Uterus (tissue), 3 donors: ENCODE measurements at regions not wholly inside any gene's neighbourhood (a gene's known extent, or its start where the extent isn't known, plus 50 kb on each side); places are given as distances from the start of the nearest gene placed in this dataset.

Source experiments
- DNase-seq, 2 donors: peaks; one replicate each; pipeline ENCODE4 v3.0.0-alpha.2; 2019 to 2020
- H3K27ac ChIP-seq, 2 donors: fragments of 200-600 bp; sonication (generic); 1 replicate in 1 of 2; 2 replicates in 1 of 2; pipeline ENCODE4 v1.5.1; 2016 to 2018
- H3K27me3 ChIP-seq, 2 donors: fragments of 200-600 bp; sonication (generic); one replicate each; pipeline ENCODE4 v1.5.1; 2018 to 2019; ENCODE audit warnings: control low read depth in 1 of 2
- H3K36me3 ChIP-seq, 2 donors: fragments of 200-600 bp; sonication (generic); one replicate each; pipeline ENCODE4 v1.5.1; 2019; ENCODE audit warnings: control low read depth in 1 of 2
- H3K4me1 ChIP-seq, 2 donors: fragments of 200-600 bp; sonication (generic); one replicate each; pipeline ENCODE4 v1.5.1; 2018 to 2019; ENCODE audit warnings: control low read depth in 1 of 2
- H3K4me3 ChIP-seq, 2 donors: fragments of 200-600 bp; sonication (generic); 1 replicate in 1 of 2; 2 replicates in 1 of 2; pipeline ENCODE4 v1.5.1; 2018 to 2019; ENCODE audit warnings: mild to moderate bottlenecking in 1 of 2
- H3K9me3 ChIP-seq, 2 donors: fragments of 200-600 bp; sonication (generic); one replicate each; pipeline ENCODE4 v1.5.1; 2019; ENCODE audit warnings: control low read depth in 1 of 2
- CTCF ChIP-seq, 4 experiments: fragments of 200-600 bp in 2 of 4; fragments of 450-650 bp in 2 of 4; sonication (generic) in 2 of 4; IDR thresholded peaks; one replicate each; pipeline ENCODE4 v1.5.1; 2016 to 2019; ENCODE audit warnings: antibody characterized with exemption in 4 of 4, mild to moderate bottlenecking in 2 of 4, moderate library complexity in 1 of 4
- POLR2A ChIP-seq, 2 donors: fragments of 450-650 bp; IDR thresholded peaks; one replicate each; pipeline ENCODE4 v1.6.1; 2016; ENCODE audit warnings: antibody characterized with exemption in 2 of 2, mild to moderate bottlenecking in 1 of 2, moderate library complexity in 1 of 2
- intact Hi-C: fragments of 100-400 bp; cut with DNase I; formaldehyde crosslinking; loops from one replicate; pipeline ENCODE4 v1.15.1; 2023; ENCODE audit warnings: low total_unique reads
- donor health status: DM: yes; HTN: yes; CAD: no.

- H3K4me1 ChIP-seq = no peaks in the 10 kb centered on the region
- H3K9me3 ChIP-seq = no peaks in the 10 kb centered on the region
- no peak for TF ChIP-seq CTCF (IDR thresholded peaks at IDR 0.05)
- TF ChIP-seq POLR2A (IDR thresholded peaks at IDR 0.05) = no peak
- no peaks in the 10 kb centered on the region for H3K27me3 ChIP-seq
- intact Hi-C loops = no loop called here
- H3K36me3 ChIP-seq = no peaks in the 10 kb centered on the region
- H3K4me3 ChIP-seq = no peak overlapping the region
- no peak overlapping the region for H3K27ac ChIP-seq
- DNase-seq = no peak
Observed at GRCh38 chr11:109140857-109141515, 281.0 kb upstream of the C11orf87 start.

- H3K27me3 ChIP-seq = no peaks in the 10 kb centered on the region
- intact Hi-C loops = no loop called here
- no peak overlapping the region for H3K27ac ChIP-seq
- no peak overlapping the region for H3K4me3 ChIP-seq
- no peak for DNase-seq
- H3K9me3 ChIP-seq = no peaks in the 10 kb centered on the region
- H3K4me1 ChIP-seq = no peaks in the 10 kb centered on the region
- no peak for TF ChIP-seq POLR2A (IDR thresholded peaks at IDR 0.05)
- no peak for TF ChIP-seq CTCF (IDR thresholded peaks at IDR 0.05)
- H3K36me3 ChIP-seq = no peaks in the 10 kb centered on the region
Observed at GRCh38 chr11:109145287-109145686, 276.7 kb upstream of the C11orf87 start.

GRCh38 chr11:109147726-109148125, 274.3 kb upstream of the C11orf87 start:
- H3K27me3 ChIP-seq = no peaks in the 10 kb centered on the region
- DNase-seq = no peak
- intact Hi-C loops = no loop called here
- H3K9me3 ChIP-seq = no peaks in the 10 kb centered on the region
- H3K27ac ChIP-seq = no peak overlapping the region
- no peaks in the 10 kb centered on the region for H3K4me1 ChIP-seq
- no peak for TF ChIP-seq POLR2A (IDR thresholded peaks at IDR 0.05)
- TF ChIP-seq CTCF (IDR thresholded peaks at IDR 0.05) = no peak
- H3K36me3 ChIP-seq = no peaks in the 10 kb centered on the region
- H3K4me3 ChIP-seq = no peak overlapping the region

- Histone ChIP-seq H3K4me1 (no peaks in the 10 kb centered on the region), H3K9me3 (no peaks in the 10 kb centered on the region), H3K27me3 (no peaks in the 10 kb centered on the region), H3K4me3 (no peak overlapping the region), H3K27ac (no peak overlapping the region), H3K36me3 (no peaks in the 10 kb centered on the region)
- DNase-seq = no peak
- intact Hi-C loops = no loop called here
- TF ChIP-seq CTCF (IDR thresholded peaks at IDR 0.05) (no peak), POLR2A (IDR thresholded peaks at IDR 0.05) (no peak)
Observed at GRCh38 chr11:109148669-109149068, 273.3 kb upstream of the C11orf87 start.

GRCh38 chr11:109150581-109150980, 271.4 kb upstream of the C11orf87 start:
- no peak overlapping the region for H3K27ac ChIP-seq
- intact Hi-C loops = no loop called here
- no peaks in the 10 kb centered on the region for H3K27me3 ChIP-seq
- H3K4me3 ChIP-seq = no peak overlapping the region
- H3K9me3 ChIP-seq = no peaks in the 10 kb centered on the region
- TF ChIP-seq CTCF (IDR thresholded peaks at IDR 0.05) = no peak
- no peak for TF ChIP-seq POLR2A (IDR thresholded peaks at IDR 0.05)
- H3K36me3 ChIP-seq = no peaks in the 10 kb centered on the region
- DNase-seq = no peak
- no peaks in the 10 kb centered on the region for H3K4me1 ChIP-seq
